ENCODE measurements at regions not wholly inside any gene's neighbourhood (a gene's known extent, or its start where the extent isn't known, plus 50 kb on each side); places are given as distances from the start of the nearest gene placed in this dataset.

- ATAC-seq (replicated peaks) (no peak), DNase-seq (no peak)
- Mint-ChIP-seq H3K9me3 (no peaks in the 10 kb centered on the region), H3K4me1 (no peaks in the 10 kb centered on the region), H3K27me3 (no peaks in the 10 kb centered on the region), H3K4me3 (no peak overlapping the region), H3K27ac (no peak overlapping the region), H3K36me3 (no peaks in the 10 kb centered on the region)
Measured at GRCh38 chr2:156190517-156190916, 142.0 kb downstream of the NR4A2 start.

GRCh38 chr2:156189584-156189983 lies 142.9 kb downstream of the NR4A2 start:
- Mint-ChIP-seq H3K27me3 (no peaks in the 10 kb centered on the region), H3K9me3 (no peaks in the 10 kb centered on the region), H3K27ac (no peak overlapping the region), H3K4me1 (no peaks in the 10 kb centered on the region), H3K4me3 (no peak overlapping the region), H3K36me3 (no peaks in the 10 kb centered on the region)
- ATAC-seq (replicated peaks) (no peak), DNase-seq (no peak)

- DNase-seq: no peak
- no peaks in the 10 kb centered on the region for H3K27me3 Mint-ChIP-seq
- no peak for ATAC-seq (replicated peaks)
- H3K9me3 Mint-ChIP-seq: no peaks in the 10 kb centered on the region
- H3K4me1 Mint-ChIP-seq: no peaks in the 10 kb centered on the region
- H3K27ac Mint-ChIP-seq: no peak overlapping the region
- no peaks in the 10 kb centered on the region for H3K36me3 Mint-ChIP-seq
- H3K4me3 Mint-ChIP-seq: no peak overlapping the region
Measured at GRCh38 chr2:156189143-156189542, 143.4 kb downstream of the NR4A2 start.

- Mint-ChIP-seq H3K4me1 (no peaks in the 10 kb centered on the region), H3K27me3 (no peaks in the 10 kb centered on the region), H3K36me3 (no peaks in the 10 kb centered on the region), H3K27ac (no peak overlapping the region), H3K4me3 (no peak overlapping the region), H3K9me3 (no peaks in the 10 kb centered on the region)
- DNase-seq (no peak), ATAC-seq (replicated peaks) (no peak)
Measured at GRCh38 chr2:156182132-156182531, 150.4 kb downstream of the NR4A2 start.

- DNase-seq: no peak
- Mint-ChIP-seq H3K27me3 (no peaks in the 10 kb centered on the region), H3K36me3 (no peaks in the 10 kb centered on the region), H3K4me1 (no peaks in the 10 kb centered on the region), H3K9me3 (no peaks in the 10 kb centered on the region), H3K27ac (no peak overlapping the region), H3K4me3 (no peak overlapping the region)
- ATAC-seq (replicated peaks): no peak
Measured at GRCh38 chr2:156181208-156181607, 151.3 kb downstream of the NR4A2 start.

GRCh38 chr2:156177654-156178053 lies 154.9 kb downstream of the NR4A2 start:
- no peak overlapping the region for H3K27ac Mint-ChIP-seq
- H3K4me1 Mint-ChIP-seq: no peaks in the 10 kb centered on the region
- no peaks in the 10 kb centered on the region for H3K27me3 Mint-ChIP-seq
- H3K9me3 Mint-ChIP-seq: no peaks in the 10 kb centered on the region
- no peak overlapping the region for H3K4me3 Mint-ChIP-seq
- ATAC-seq (replicated peaks) (no peak), DNase-seq (no peak)
- no peaks in the 10 kb centered on the region for H3K36me3 Mint-ChIP-seq

GRCh38 chr2:156175946-156176345 lies 156.6 kb downstream of the NR4A2 start:
- H3K4me1 Mint-ChIP-seq: no peaks in the 10 kb centered on the region
- H3K36me3 Mint-ChIP-seq: no peaks in the 10 kb centered on the region
- H3K4me3 Mint-ChIP-seq: no peak overlapping the region
- ATAC-seq (replicated peaks): no peak
- DNase-seq: no peak
- no peak overlapping the region for H3K27ac Mint-ChIP-seq
- H3K27me3 Mint-ChIP-seq: no peaks in the 10 kb centered on the region
- peaks cover under 1 to 5% of the 10 kb centered on the region in 2 donors for H3K9me3 Mint-ChIP-seq

- peaks cover 4 to 6% of the 10 kb centered on the region in 2 donors for H3K9me3 Mint-ChIP-seq
- no peaks in the 10 kb centered on the region for H3K27me3 Mint-ChIP-seq
- H3K4me1 Mint-ChIP-seq: no peaks in the 10 kb centered on the region
- no peak for ATAC-seq (replicated peaks)
- H3K36me3 Mint-ChIP-seq: no peaks in the 10 kb centered on the region
- no peak overlapping the region for H3K27ac Mint-ChIP-seq
- H3K4me3 Mint-ChIP-seq: no peak overlapping the region
- no peak for DNase-seq
Measured at GRCh38 chr2:156170929-156171328, 161.6 kb downstream of the NR4A2 start.

GRCh38 chr2:156165742-156166141 lies 166.8 kb downstream of the NR4A2 start:
- no peaks in the 10 kb centered on the region for H3K27me3 Mint-ChIP-seq
- ATAC-seq (replicated peaks): no peak
- no peak overlapping the region for H3K27ac Mint-ChIP-seq
- no peaks in the 10 kb centered on the region for H3K4me1 Mint-ChIP-seq
- no peaks in the 10 kb centered on the region for H3K36me3 Mint-ChIP-seq
- peaks cover under 1 to 2% of the 10 kb centered on the region in 2 donors for H3K9me3 Mint-ChIP-seq
- DNase-seq: no peak
- no peak overlapping the region for H3K4me3 Mint-ChIP-seq

GRCh38 chr2:156164091-156164720 lies 168.3 kb downstream of the NR4A2 start:
- Mint-ChIP-seq H3K36me3 (no peaks in the 10 kb centered on the region), H3K27me3 (no peaks in the 10 kb centered on the region), H3K9me3 (no peaks in the 10 kb centered on the region), H3K4me1 (no peaks in the 10 kb centered on the region), H3K27ac (no peak overlapping the region), H3K4me3 (no peak overlapping the region)
- DNase-seq (no peak), ATAC-seq (replicated peaks) (no peak)

GRCh38 chr2:156158808-156159207 lies 173.7 kb downstream of the NR4A2 start:
- Mint-ChIP-seq H3K27me3 (no peaks in the 10 kb centered on the region), H3K4me1 (no peaks in the 10 kb centered on the region), H3K9me3 (no peaks in the 10 kb centered on the region), H3K27ac (no peak overlapping the region), H3K36me3 (no peaks in the 10 kb centered on the region), H3K4me3 (no peak overlapping the region)
- ATAC-seq (replicated peaks) (no peak), DNase-seq (no peak)

- Mint-ChIP-seq H3K27me3 (no peaks in the 10 kb centered on the region), H3K4me3 (no peak overlapping the region), H3K27ac (no peak overlapping the region), H3K4me1 (no peaks in the 10 kb centered on the region), H3K9me3 (no peaks in the 10 kb centered on the region), H3K36me3 (no peaks in the 10 kb centered on the region)
- DNase-seq (no peak), ATAC-seq (replicated peaks) (peak; percentile 53 to 56)
Measured at GRCh38 chr2:156157670-156158069, 174.9 kb downstream of the NR4A2 start.

GRCh38 chr2:156156580-156156979 lies 175.9 kb downstream of the NR4A2 start:
- DNase-seq (no peak), ATAC-seq (replicated peaks) (no peak)
- no peaks in the 10 kb centered on the region for H3K36me3 Mint-ChIP-seq
- no peaks in the 10 kb centered on the region for H3K4me1 Mint-ChIP-seq
- no peak overlapping the region for H3K4me3 Mint-ChIP-seq
- H3K27ac Mint-ChIP-seq: no peak overlapping the region
- H3K27me3 Mint-ChIP-seq: no peaks in the 10 kb centered on the region
- no peaks in the 10 kb centered on the region for H3K9me3 Mint-ChIP-seq

GRCh38 chr2:156155319-156155718 lies 177.2 kb downstream of the NR4A2 start:
- DNase-seq (no peak), ATAC-seq (replicated peaks) (no peak)
- Mint-ChIP-seq H3K36me3 (no peaks in the 10 kb centered on the region), H3K4me3 (no peak overlapping the region), H3K9me3 (no peaks in the 10 kb centered on the region), H3K27ac (no peak overlapping the region), H3K4me1 (no peaks in the 10 kb centered on the region), H3K27me3 (no peaks in the 10 kb centered on the region)

- no peak for ATAC-seq (replicated peaks)
- Mint-ChIP-seq H3K9me3 (no peaks in the 10 kb centered on the region), H3K36me3 (no peaks in the 10 kb centered on the region), H3K4me3 (no peak overlapping the region), H3K4me1 (no peaks in the 10 kb centered on the region), H3K27me3 (no peaks in the 10 kb centered on the region), H3K27ac (no peak overlapping the region)
- no peak for DNase-seq
Measured at GRCh38 chr2:156151351-156151750, 181.2 kb downstream of the NR4A2 start.

Measured in stimulated activated naive B cell treated with anti-CD40 and anti-IgM and Interleukin-4, amounts not matched to agents 10 μg/mL and 1 μg/mL and 100 μg/mL, for 72 hours (primary cell).